Thyroid gland (tissue), 4 donors: ENCODE measurements at regions not wholly inside any gene's neighbourhood (a gene's known extent, or its start where the extent isn't known, plus 50 kb on each side); places are given as distances from the start of the nearest gene placed in this dataset.

Experiments used
- CTCF ChIP-seq, 6 experiments: fragments of 200-600 bp in 3 of 6; fragments of 450-650 bp in 3 of 6; sonication (generic) in 3 of 6; IDR thresholded peaks; one replicate each; pipeline ENCODE4 v1.5.1; 2016 to 2019; ENCODE audit warnings: antibody characterized with exemption in 6 of 6, mild to moderate bottlenecking in 2 of 6, inconsistent platforms in 1 of 6, moderate library complexity in 1 of 6
- POLR2A ChIP-seq, 2 donors: fragments of 450-650 bp; IDR thresholded peaks; one replicate each; pipeline ENCODE4 v1.6.1; 2017; ENCODE audit warnings: antibody characterized with exemption in 2 of 2, mild to moderate bottlenecking in 2 of 2, moderate library complexity in 1 of 2

GRCh38 chr6:132907914-132908313, 93.5 kb downstream of the RPS12 start:
- TF ChIP-seq CTCF (IDR thresholded peaks at IDR 0.05) (no peak), POLR2A (IDR thresholded peaks at IDR 0.05) (no peak)
